ENCODE measurements at regions not wholly inside any gene's neighbourhood (a gene's known extent, or its start where the extent isn't known, plus 50 kb on each side); places are given as distances from the start of the nearest gene placed in this dataset.

- H3K9me3 Mint-ChIP-seq = peaks cover 33% of the 10 kb centered on the region
- no peak for TF ChIP-seq CTCF (IDR thresholded peaks at IDR 0.05)
- DNase-seq = no peak
- no peak overlapping the region for H3K4me3 Mint-ChIP-seq
- H3K36me3 Mint-ChIP-seq (ENCODE audit: low read depth) = no peaks in the 10 kb centered on the region
- no peaks in the 10 kb centered on the region; the same call in 1 of the 2 replicates for H3K27me3 Mint-ChIP-seq (ENCODE audit: insufficient read depth)
- H3K4me1 Mint-ChIP-seq (ENCODE audit: low read depth) = no peaks in the 10 kb centered on the region
- H3K27ac Mint-ChIP-seq = no peak overlapping the region
Measured at GRCh38 chr3:59472541-59472940, 422.7 kb upstream of the CFAP20DC start.

DNA sequence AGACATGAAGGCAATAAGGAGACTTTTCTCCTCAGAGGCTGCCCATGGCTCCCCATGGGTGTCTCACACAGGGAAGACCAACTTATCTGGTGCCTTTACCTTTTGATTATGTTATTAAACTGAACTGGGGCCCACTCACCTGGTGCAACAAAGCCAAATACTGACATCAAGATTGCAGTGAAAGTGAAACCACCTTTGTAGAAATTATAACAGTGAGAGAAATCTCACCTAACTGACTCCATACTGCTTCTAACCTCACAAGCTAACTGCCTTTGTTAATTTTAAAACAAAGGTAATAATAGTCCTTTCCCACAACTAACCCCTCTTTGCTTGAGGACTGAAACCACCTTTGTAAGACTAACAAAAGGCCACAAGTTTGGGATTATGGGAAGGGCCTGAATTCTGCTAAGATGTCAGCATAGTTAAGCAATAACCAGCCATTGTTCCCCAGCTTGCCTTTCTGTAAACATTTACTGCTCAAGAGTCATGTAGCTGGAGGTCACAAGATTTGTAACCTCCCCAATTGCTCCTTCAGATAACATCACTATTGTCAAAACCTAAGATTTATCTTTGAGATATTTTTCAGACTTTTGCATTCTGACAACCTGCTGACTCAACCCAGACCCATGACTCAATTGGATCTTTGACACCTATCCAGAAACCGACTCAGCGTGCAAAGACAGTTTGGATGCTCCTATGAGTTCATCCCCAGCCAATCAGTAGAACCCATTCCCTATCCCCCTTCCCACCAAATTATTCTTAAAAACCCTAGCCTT is 420.3 kb upstream of the CFAP20DC start:
- no peak for DNase-seq
- no peaks in the 10 kb centered on the region for H3K4me1 Mint-ChIP-seq (ENCODE audit: low read depth)
- H3K27me3 Mint-ChIP-seq (ENCODE audit: insufficient read depth) = no peaks in the 10 kb centered on the region; the same call in none of the 2 replicates
- TF ChIP-seq CTCF (IDR thresholded peaks at IDR 0.05) = no peak
- H3K9me3 Mint-ChIP-seq = peaks cover 40% of the 10 kb centered on the region
- H3K36me3 Mint-ChIP-seq (ENCODE audit: low read depth) = no peaks in the 10 kb centered on the region
- no peak overlapping the region for H3K4me3 Mint-ChIP-seq
- H3K27ac Mint-ChIP-seq = no peak overlapping the region

DNA sequence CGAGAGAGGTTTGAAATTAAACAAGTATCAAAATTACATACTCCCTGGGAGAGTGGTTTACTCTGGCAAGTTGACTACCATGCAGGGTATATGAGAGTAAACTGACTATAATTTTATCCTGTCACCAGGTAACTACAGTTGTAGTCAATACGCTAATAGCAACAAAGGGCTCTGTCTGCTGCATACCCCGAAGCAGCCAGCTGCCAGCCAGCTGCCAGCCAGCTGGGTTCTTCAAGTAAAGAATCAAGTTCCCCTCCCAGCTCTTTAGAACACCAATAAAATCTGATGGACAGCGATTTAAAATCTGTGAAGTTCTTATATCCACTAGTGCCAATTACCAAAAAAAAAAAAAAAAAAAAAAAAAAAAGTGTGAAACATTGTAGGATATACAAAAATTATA is 417.7 kb upstream of the CFAP20DC start:
- Mint-ChIP-seq H3K27me3 (ENCODE audit: insufficient read depth) (no peaks in the 10 kb centered on the region; the same call in none of the 2 replicates), H3K27ac (no peak overlapping the region), H3K9me3 (peaks cover 33% of the 10 kb centered on the region), H3K36me3 (ENCODE audit: low read depth) (no peaks in the 10 kb centered on the region), H3K4me1 (ENCODE audit: low read depth) (no peaks in the 10 kb centered on the region), H3K4me3 (no peak overlapping the region)
- no peak for DNase-seq
- no peak for TF ChIP-seq CTCF (IDR thresholded peaks at IDR 0.05)

DNA sequence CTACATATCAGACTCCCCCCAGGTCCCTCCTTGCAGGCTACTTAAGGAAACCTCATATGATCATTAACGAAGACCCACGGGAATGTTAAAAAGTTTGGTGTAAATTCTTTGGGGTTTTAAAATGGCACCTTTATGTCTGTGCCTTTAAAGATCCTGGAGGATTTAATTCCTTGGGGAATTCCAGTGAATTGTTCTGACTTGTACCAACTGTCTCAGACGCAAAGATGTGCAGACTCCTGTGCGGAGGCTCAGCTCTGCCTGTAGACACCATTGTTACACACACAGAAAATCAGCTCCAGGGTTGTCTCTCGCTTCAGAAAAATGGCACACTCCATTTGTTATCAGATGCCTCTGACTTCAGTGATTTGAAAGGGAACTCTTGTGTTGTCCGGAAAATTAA is 414.4 kb upstream of the CFAP20DC start:
- H3K27ac Mint-ChIP-seq = no peak overlapping the region
- H3K4me1 Mint-ChIP-seq (ENCODE audit: low read depth) = no peaks in the 10 kb centered on the region
- no peak for DNase-seq
- H3K36me3 Mint-ChIP-seq (ENCODE audit: low read depth) = no peaks in the 10 kb centered on the region
- H3K4me3 Mint-ChIP-seq = no peak overlapping the region
- no peaks in the 10 kb centered on the region; the same call in none of the 2 replicates for H3K27me3 Mint-ChIP-seq (ENCODE audit: insufficient read depth)
- TF ChIP-seq CTCF (IDR thresholded peaks at IDR 0.05) = no peak
- H3K9me3 Mint-ChIP-seq = peaks cover 18% of the 10 kb centered on the region

- H3K4me1 Mint-ChIP-seq (ENCODE audit: low read depth) = no peaks in the 10 kb centered on the region
- no peaks in the 10 kb centered on the region for H3K36me3 Mint-ChIP-seq (ENCODE audit: low read depth)
- H3K27ac Mint-ChIP-seq = no peak overlapping the region
- no peaks in the 10 kb centered on the region; the same call in 1 of the 2 replicates for H3K27me3 Mint-ChIP-seq (ENCODE audit: insufficient read depth)
- H3K9me3 Mint-ChIP-seq = peaks cover 13% of the 10 kb centered on the region
- no peak for DNase-seq
- no peak overlapping the region for H3K4me3 Mint-ChIP-seq
- no peak for TF ChIP-seq CTCF (IDR thresholded peaks at IDR 0.05)
Measured at GRCh38 chr3:59463253-59463652, 413.4 kb upstream of the CFAP20DC start.
